NT2/D1 (cell line): ENCODE measurements at regions not wholly inside any gene's neighbourhood (a gene's known extent, or its start where the extent isn't known, plus 50 kb on each side); places are given as distances from the start of the nearest gene placed in this dataset.

Source experiments
- DNase-seq: peaks from one replicate; pipeline ENCODE4 v3.0.0-alpha.2; 2011; ENCODE audit warnings: low read depth, low spot score
- H3K27me3 ChIP-seq: 2 replicates; pipeline ENCODE4 v1.6.0; 2011; ENCODE audit warnings: mild to moderate bottlenecking; ENCODE audit not compliant: insufficient read length, insufficient read depth
- H3K36me3 ChIP-seq: 2 replicates; pipeline ENCODE4 v1.6.1; 2011; ENCODE audit warnings: mild to moderate bottlenecking, low read length, mixed read lengths; ENCODE audit not compliant: insufficient read depth, insufficient read length
- H3K4me1 ChIP-seq: 2 replicates; pipeline ENCODE4 v1.5.1; 2011; ENCODE audit not compliant: insufficient read depth, insufficient read length
- H3K4me3 ChIP-seq: 2 replicates; pipeline ENCODE4 v1.5.1; 2011; ENCODE audit warnings: low read depth; ENCODE audit not compliant: insufficient read length
- H3K9ac ChIP-seq: 2 replicates; pipeline ENCODE4 v1.6.0; 2011; ENCODE audit warnings: low read depth; ENCODE audit not compliant: insufficient read length
- H3K9me3 ChIP-seq: 2 replicates; pipeline ENCODE4 v1.5.1; 2011; ENCODE audit warnings: mild to moderate bottlenecking, low read length; ENCODE audit not compliant: insufficient read depth
- SUZ12 ChIP-seq: IDR thresholded peaks from 2 replicates; pipeline ENCODE4 v1.6.1; 2011; ENCODE audit not compliant: insufficient read length, insufficient read depth; ENCODE audit errors: extremely low read depth
- YY1 ChIP-seq: IDR thresholded peaks from 2 replicates; pipeline ENCODE4 v1.6.1; 2011; ENCODE audit not compliant: insufficient read length, insufficient read depth
- ZNF274 ChIP-seq: IDR thresholded peaks from 2 replicates; pipeline ENCODE4 v1.6.1; 2011; ENCODE audit warnings: mild to moderate bottlenecking, low read depth, low read length

- H3K4me3 ChIP-seq: no peak overlapping the region
- DNase-seq: no peak
- H3K9me3 ChIP-seq: no peaks in the 10 kb centered on the region
- H3K4me1 ChIP-seq: no peaks in the 10 kb centered on the region
- no peaks in the 10 kb centered on the region for H3K27me3 ChIP-seq
- H3K36me3 ChIP-seq: no peaks in the 10 kb centered on the region
- no peak overlapping the region for H3K9ac ChIP-seq
- TF ChIP-seq ZNF274 (no peak), SUZ12 (no peak), YY1 (no peak)
Measured at GRCh38 chr4:56731857-56732256, 50.8 kb upstream of the HOPX start.
